ENCODE measurements at regions not wholly inside any gene's neighbourhood (a gene's known extent, or its start where the extent isn't known, plus 50 kb on each side); places are given as distances from the start of the nearest gene placed in this dataset.

DNA sequence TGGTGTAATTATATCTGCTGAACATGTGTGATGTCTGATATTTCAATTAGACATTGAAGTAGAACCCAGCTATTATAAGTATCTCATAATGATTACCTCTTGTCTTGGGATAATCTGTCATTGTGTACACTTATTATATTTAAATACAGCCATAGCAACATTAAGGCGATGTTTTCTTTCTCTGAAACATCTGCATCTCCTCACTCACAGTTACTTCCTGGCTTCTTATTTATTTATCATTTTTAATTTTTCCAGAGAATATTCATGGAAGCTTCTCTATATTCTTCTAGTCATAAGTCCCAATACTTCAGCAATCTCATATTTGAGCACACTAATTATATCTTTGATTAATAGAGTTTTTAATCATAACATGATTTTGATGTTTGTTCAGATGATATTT is 103.8 kb upstream of the FBN2 start:
- no peak for TF ChIP-seq POLR2A (IDR thresholded peaks at IDR 0.05)
- TF ChIP-seq, protein P1, sequence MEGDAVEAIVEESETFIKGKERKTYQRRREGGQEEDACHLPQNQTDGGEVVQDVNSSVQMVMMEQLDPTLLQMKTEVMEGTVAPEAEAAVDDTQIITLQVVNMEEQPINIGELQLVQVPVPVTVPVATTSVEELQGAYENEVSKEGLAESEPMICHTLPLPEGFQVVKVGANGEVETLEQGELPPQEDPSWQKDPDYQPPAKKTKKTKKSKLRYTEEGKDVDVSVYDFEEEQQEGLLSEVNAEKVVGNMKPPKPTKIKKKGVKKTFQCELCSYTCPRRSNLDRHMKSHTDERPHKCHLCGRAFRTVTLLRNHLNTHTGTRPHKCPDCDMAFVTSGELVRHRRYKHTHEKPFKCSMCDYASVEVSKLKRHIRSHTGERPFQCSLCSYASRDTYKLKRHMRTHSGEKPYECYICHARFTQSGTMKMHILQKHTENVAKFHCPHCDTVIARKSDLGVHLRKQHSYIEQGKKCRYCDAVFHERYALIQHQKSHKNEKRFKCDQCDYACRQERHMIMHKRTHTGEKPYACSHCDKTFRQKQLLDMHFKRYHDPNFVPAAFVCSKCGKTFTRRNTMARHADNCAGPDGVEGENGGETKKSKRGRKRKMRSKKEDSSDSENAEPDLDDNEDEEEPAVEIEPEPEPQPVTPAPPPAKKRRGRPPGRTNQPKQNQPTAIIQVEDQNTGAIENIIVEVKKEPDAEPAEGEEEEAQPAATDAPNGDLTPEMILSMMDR (IDR thresholded peaks at IDR 0.05), result no peak

Data from heart left ventricle (tissue), 13 donors.